ENCODE measurements at regions not wholly inside any gene's neighbourhood (a gene's known extent, or its start where the extent isn't known, plus 50 kb on each side); places are given as distances from the start of the nearest gene placed in this dataset.

GRCh38 chr2:64819361-64819760 is 165.6 kb upstream of the SERTAD2 start:
- no peak overlapping the region for H3K9ac ChIP-seq (ENCODE audit: low read length)
- H3K4me3 ChIP-seq (ENCODE audit: low read depth, low read length, poor library complexity, severe bottlenecking) = no peak overlapping the region
- H3K79me2 ChIP-seq (ENCODE audit: insufficient read depth, low read length) = no peaks in the 10 kb centered on the region
- no peak for TF ChIP-seq CTCF (IDR thresholded peaks at IDR 0.05; ENCODE audit: low read length)
- TF ChIP-seq EZH2 (IDR thresholded peaks at IDR 0.05; ENCODE audit: borderline replicate concordance, low read length) = no peak
- H3K27me3 ChIP-seq (ENCODE audit: insufficient read depth, low read length) = no peaks in the 10 kb centered on the region
- H3F3A ChIP-seq (ENCODE audit: insufficient read depth, low read length) = no peaks in the 10 kb centered on the region
- H2AFZ ChIP-seq (ENCODE audit: low read length) = peak overlapping the region; percentile 11; the same call in 1 of the 2 replicates
- H3K9me2 ChIP-seq (ENCODE audit: low read depth, low read length) = no peaks in the 10 kb centered on the region
- no peaks in the 10 kb centered on the region; the same call in 1 of the 2 replicates for H3K36me3 ChIP-seq (ENCODE audit: insufficient read depth, low read length)
- H3K4me1 ChIP-seq (ENCODE audit: insufficient read depth, low read length, severe bottlenecking) = peaks cover 21% of the 10 kb centered on the region
- no peaks in the 10 kb centered on the region for H3K9me3 ChIP-seq (ENCODE audit: low read length)
- no peaks in the 10 kb centered on the region for H4K20me1 ChIP-seq (ENCODE audit: insufficient read depth, low read length)
- H3K4me2 ChIP-seq (ENCODE audit: low read length) = peak overlapping the region; percentile 35; the same call in 1 of the 2 replicates
- no peak overlapping the region for H3K27ac ChIP-seq (ENCODE audit: low read depth, low read length, poor library complexity, severe bottlenecking)

- Histone ChIP-seq H3K9ac (ENCODE audit: low read length) (no peak overlapping the region), H4K20me1 (ENCODE audit: insufficient read depth, low read length) (no peaks in the 10 kb centered on the region), H3K4me2 (ENCODE audit: low read length) (peak overlapping the region; percentile 35)
Observed at GRCh38 chr2:64819774-64820688, 166.3 kb upstream of the SERTAD2 start.

GRCh38 chr2:64820901-64821300 is 167.2 kb upstream of the SERTAD2 start:
- no peaks in the 10 kb centered on the region for H3F3A ChIP-seq (ENCODE audit: insufficient read depth, low read length)
- peaks cover 29% of the 10 kb centered on the region for H3K4me1 ChIP-seq (ENCODE audit: insufficient read depth, low read length, severe bottlenecking)
- no peaks in the 10 kb centered on the region for H3K27me3 ChIP-seq (ENCODE audit: insufficient read depth, low read length)
- no peak for TF ChIP-seq EZH2 (IDR thresholded peaks at IDR 0.05; ENCODE audit: borderline replicate concordance, low read length)
- no peak for TF ChIP-seq CTCF (IDR thresholded peaks at IDR 0.05; ENCODE audit: low read length)
- no peak overlapping the region for H3K4me3 ChIP-seq (ENCODE audit: low read depth, low read length, poor library complexity, severe bottlenecking)
- H3K9me3 ChIP-seq (ENCODE audit: low read length) = no peaks in the 10 kb centered on the region
- H3K9me2 ChIP-seq (ENCODE audit: low read depth, low read length) = no peaks in the 10 kb centered on the region
- H3K9ac ChIP-seq (ENCODE audit: low read length) = no peak overlapping the region
- H4K20me1 ChIP-seq (ENCODE audit: insufficient read depth, low read length) = no peaks in the 10 kb centered on the region
- no peaks in the 10 kb centered on the region for H3K79me2 ChIP-seq (ENCODE audit: insufficient read depth, low read length)
- H3K27ac ChIP-seq (ENCODE audit: low read depth, low read length, poor library complexity, severe bottlenecking) = no peak overlapping the region
- H3K4me2 ChIP-seq (ENCODE audit: low read length) = no peak overlapping the region
- H2AFZ ChIP-seq (ENCODE audit: low read length) = no peak overlapping the region
- H3K36me3 ChIP-seq (ENCODE audit: insufficient read depth, low read length) = no peaks in the 10 kb centered on the region; the same call in 1 of the 2 replicates

More at GRCh38 chr2:64819774-64820688, 166.3 kb upstream of the SERTAD2 start:
- no peak for TF ChIP-seq CTCF (IDR thresholded peaks at IDR 0.05; ENCODE audit: low read length)
- TF ChIP-seq EZH2 (IDR thresholded peaks at IDR 0.05; ENCODE audit: borderline replicate concordance, low read length) = no peak
- H3K4me3 ChIP-seq (ENCODE audit: low read depth, low read length, poor library complexity, severe bottlenecking) = peak overlapping the region; percentile 8
- H3K79me2 ChIP-seq (ENCODE audit: insufficient read depth, low read length) = no peaks in the 10 kb centered on the region
- H3K27ac ChIP-seq (ENCODE audit: low read depth, low read length, poor library complexity, severe bottlenecking) = no peak overlapping the region
- H3K27me3 ChIP-seq (ENCODE audit: insufficient read depth, low read length) = no peaks in the 10 kb centered on the region
- H3K9me3 ChIP-seq (ENCODE audit: low read length) = no peaks in the 10 kb centered on the region
- H2AFZ ChIP-seq (ENCODE audit: low read length) = peak overlapping the region; percentile 11; the same call in 1 of the 2 replicates
- peaks cover 21% of the 10 kb centered on the region for H3K4me1 ChIP-seq (ENCODE audit: insufficient read depth, low read length, severe bottlenecking)
- no peaks in the 10 kb centered on the region for H3K9me2 ChIP-seq (ENCODE audit: low read depth, low read length)
- no peaks in the 10 kb centered on the region for H3F3A ChIP-seq (ENCODE audit: insufficient read depth, low read length)
- H3K36me3 ChIP-seq (ENCODE audit: insufficient read depth, low read length) = no peaks in the 10 kb centered on the region; the same call in 1 of the 2 replicates

Data from OCI-LY1 (cell line).